Hepatocyte (in vitro differentiated cells): ENCODE measurements at regions not wholly inside any gene's neighbourhood (a gene's known extent, or its start where the extent isn't known, plus 50 kb on each side); places are given as distances from the start of the nearest gene placed in this dataset.

ENCODE experiments used
- CTCF ChIP-seq: fragments of 200-600 bp; sonication (generic); IDR thresholded peaks from 2 replicates; pipeline ENCODE4 v1.5.1; 2016; ENCODE audit warnings: antibody characterized with exemption, mild to moderate bottlenecking; ENCODE audit not compliant: poor library complexity
- EZH2 ChIP-seq: fragments of 200-600 bp; sonication (generic); IDR thresholded peaks from 2 replicates; pipeline ENCODE4 v1.6.1; 2016; ENCODE audit warnings: antibody characterized with exemption, mild to moderate bottlenecking, borderline replicate concordance

- TF ChIP-seq CTCF (no peak), EZH2 (no peak)
These were observed 143.2 kb downstream of the CEBPB start for GRCh38 chr20:50333812-50334211.
